ENCODE measurements at regions not wholly inside any gene's neighbourhood (a gene's known extent, or its start where the extent isn't known, plus 50 kb on each side); places are given as distances from the start of the nearest gene placed in this dataset.

GRCh38 chr3:43166406-43166805 lies 60.5 kb upstream of the POMGNT2 start:
- TF ChIP-seq CTCF (IDR thresholded peaks at IDR 0.05) (no peak), POLR2AphosphoS5 (IDR thresholded peaks at IDR 0.05; ENCODE audit: low read depth, low read length) (no peak)
